ENCODE measurements at regions not wholly inside any gene's neighbourhood (a gene's known extent, or its start where the extent isn't known, plus 50 kb on each side); places are given as distances from the start of the nearest gene placed in this dataset.

DNA sequence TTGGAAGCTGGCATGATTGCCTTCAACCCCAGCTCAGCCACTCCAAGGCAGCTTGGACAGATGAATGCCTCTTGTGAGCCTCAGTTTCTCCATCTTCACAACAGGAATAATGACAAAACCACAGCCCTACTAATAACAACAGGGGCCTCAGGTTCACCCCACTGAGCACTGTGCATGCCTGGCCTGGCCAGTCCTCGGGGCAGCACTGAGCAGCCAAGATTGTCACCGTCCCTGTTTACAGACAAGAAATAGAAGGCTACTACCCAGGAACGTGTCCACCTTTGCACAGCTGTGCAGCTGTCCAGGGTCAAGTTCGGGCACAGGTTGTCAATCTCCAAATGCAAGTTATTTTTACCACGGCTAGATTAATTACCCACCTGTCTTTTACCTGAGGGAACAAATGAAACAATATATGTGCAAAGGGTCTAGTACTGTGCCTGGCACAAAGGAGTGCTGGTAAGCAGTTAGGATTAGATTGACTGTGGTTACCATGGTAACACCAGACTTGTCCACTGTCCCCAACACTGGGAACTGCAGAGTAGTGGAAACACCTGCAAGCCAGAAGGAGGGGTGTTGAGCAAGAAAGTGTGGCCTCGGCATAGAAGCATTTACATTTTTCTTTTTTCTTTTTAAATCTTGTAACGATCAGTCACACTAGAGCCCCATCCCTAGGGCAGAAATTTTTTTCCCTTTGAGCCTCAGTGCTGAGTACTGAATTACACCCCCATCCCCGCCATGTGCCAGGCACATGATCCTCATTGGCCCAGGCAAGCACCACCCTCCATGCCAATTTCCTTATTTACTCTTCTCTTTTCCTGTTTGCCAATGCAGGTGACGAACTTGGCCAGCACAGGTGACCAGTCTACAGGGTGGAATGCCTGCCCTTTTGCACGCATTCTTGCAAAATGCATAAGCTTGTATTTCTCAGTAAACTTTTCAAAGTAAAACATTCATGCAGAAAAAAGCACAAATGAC, 66.3 kb upstream of the SLC6A6 start:
- DNase-seq (ENCODE audit: low spot score), result no peak

DNA sequence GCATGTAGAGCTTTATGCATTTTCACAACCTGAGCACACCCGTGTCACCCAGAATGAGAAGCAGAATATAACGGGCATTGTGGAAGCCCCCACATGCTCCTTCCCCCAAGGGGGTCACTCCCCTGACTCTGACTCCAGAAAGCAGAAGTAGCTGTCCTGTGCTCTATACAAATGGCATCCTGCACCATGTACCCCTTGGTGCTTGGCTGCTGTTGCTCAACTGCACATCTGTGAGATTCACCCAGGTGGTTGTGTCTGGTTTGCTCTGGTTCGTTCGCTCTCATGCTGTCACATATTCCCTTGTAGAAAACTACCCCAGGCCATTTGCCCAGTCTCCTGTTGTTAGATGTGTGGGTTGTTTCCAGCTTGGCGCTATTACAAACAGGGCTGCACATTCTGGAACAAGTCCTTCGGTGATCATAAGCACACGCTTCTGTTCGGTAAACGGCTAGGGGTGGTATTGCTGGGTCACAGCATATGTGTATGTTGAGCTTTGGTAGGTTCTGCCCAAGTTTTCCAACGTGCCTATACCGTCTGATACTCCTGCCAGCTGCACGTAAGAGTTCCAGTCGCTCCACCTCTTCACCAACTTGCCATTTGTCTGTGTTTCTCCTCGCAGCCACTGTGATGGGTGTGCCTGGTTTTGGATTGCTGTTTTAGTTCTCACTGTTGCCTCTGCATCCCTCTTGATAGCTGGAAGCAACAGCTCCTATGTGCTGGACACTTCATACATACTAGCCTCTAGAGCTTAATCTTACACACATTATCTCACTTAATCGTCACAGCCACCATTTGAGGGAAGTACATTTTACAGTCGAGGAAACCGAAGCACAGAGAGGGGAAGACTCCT, 65.4 kb upstream of the SLC6A6 start:
- DNase-seq (ENCODE audit: low spot score), result no peak

DNA sequence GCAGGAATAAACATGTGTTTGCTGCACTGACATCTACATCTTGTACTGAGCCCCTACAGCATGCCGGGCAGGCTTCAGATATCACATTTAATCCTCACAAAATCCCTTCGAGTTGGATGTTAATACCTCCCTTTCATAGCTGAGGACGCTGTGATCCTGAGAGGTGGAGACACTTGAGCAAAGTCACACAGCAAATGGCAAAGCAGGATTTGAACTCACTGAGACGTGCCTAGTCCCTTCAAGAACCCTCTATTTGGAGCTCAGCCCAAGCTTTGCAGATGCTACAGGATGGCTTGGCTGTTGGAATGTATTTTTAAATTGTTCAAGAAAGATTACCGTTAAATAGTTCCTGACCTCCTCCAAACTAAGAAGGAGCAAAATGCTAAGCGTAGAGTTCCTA, 64.6 kb upstream of the SLC6A6 start:
- DNase-seq (ENCODE audit: low spot score), result no peak

DNA sequence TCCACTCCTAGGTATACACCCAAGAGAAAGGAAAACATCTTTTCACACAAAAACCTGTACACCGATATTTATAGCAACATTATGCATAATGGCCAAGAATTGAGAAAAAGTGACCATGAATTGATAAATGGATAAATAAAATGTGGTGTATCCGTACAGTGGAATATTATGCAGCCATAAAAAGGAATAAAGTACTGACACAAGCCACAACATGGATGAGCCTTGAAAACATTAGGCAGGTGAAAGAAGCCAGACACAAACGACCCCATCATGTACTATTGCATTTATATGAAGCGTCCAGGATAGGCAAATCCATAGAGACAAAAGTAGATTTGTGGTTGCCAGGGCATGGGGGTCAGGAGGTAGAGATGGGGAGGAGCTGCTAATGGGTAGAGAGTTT, 64.2 kb upstream of the SLC6A6 start:
- no peak for DNase-seq (ENCODE audit: low spot score)

DNA sequence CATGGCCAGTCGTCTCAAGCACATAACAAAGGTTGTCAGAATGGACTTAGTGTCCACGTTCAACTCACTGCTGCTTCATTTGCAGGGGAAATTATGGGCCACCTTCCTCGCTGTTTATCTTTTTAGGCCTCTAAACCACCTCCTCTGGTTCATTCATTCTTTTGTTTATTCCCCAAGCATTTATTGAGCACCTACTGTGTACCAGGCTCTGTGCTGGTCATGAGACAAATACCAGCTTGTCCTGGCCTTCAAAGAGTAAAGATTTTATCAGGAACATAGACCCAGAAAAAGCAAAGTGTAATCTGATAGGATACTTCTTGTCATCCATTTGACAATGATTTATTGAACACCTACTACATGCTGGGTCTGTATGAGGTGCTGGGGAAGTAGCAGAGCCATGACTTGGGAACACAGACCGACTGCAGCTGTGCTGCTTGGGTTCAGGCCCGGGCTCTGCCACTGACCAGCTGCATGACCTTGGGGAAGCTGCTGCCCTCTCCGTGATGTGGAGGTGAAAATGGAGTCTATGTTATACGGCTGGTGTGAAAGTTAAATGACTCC, 63.4 kb upstream of the SLC6A6 start:
- DNase-seq (ENCODE audit: low spot score), result no peak

DNA sequence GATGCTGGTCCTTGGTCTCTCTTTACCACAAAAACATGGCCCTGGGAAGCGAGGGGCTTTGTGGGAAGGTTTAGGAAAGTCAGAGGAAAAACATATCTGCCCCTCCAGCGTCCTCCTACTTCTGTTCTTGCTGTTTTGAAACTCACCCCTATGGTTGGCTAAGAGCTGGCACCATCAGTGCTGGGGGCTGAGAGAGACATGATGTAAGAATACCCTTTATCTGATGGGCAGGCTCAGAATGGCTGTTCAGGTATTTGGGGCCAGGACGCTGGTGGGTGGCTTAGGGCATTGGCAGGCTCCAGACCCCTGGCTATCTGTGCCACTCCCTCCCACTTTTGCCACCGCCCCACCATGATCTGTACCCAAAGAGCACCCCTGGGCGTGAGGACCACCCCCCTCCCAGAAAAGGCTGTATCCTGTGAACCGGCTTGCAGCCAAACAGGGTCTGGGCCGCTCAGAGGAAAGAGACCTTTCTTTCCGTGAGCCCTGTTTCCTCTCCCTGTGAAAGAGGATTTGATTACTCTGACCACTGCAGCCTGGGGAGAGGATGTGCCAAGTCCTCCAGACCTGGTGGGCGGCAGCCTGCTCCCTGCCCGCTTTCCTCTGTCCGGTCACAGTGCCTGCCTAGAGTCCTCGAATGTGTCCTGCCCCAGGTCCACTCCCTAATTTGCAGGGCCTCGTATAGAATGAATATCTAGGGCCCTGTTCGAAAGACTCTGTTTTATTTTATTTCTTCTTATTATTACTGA, 61.3 kb upstream of the SLC6A6 start:
- no peak for DNase-seq (ENCODE audit: low spot score)

DNA sequence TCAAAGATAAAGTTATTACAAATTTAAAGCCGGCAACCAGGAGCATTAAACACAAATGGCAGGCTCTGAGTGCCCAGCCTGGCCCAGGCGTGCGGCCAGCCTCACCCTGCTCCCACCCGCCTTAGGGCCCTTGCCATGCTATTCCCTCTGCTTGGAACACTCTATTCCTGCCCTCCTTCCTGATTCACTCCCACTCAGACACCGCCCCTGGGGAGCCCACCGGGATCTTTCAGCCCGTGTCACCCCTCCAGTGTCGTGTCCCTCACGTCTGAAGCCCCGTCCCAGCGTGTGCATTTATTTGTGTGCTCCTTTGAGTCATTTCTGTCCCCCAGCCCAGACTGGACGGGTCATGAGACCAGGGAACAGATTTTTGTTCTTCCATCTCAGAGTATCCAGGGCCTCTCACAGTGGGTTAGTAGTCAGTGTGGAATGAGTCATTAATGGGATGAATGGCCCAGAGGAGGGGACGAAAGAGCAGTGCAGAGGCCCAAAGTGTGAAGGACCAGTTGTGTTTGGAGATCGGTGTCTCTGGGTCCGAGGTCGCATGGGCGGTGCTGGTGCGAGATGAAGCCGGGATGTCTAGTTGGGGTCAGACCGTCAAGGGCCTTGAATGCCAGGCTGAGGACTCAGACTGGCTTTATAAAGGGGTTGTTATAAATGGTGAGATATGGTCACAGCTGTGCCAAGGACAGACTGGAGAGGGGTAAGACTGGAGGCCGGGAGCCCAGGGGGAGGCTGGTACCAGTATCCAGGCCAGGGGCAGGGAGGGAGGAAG, 58.9 kb upstream of the SLC6A6 start:
- no peak for DNase-seq (ENCODE audit: low spot score)

DNA sequence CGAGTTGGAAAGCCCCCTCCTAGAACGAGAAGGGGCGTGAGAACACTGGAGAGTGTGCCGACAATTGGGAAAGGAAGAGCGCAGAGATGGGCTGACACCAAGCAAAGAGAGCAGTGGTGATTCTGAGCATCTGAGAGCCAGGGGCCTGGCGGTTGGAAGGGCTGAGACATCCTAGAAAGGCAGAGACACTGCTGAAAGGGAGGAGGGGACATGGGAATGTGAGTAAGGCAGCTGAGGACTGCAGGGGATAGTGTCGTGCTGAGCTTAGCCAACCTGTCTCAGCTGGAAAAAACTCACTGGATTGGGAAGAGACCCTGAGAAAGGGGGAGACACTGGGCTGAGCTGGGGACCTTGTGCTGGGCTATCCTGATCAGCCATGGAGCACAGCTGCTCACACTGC, 58.1 kb upstream of the SLC6A6 start:
- DNase-seq (ENCODE audit: low spot score), result no peak

DNA sequence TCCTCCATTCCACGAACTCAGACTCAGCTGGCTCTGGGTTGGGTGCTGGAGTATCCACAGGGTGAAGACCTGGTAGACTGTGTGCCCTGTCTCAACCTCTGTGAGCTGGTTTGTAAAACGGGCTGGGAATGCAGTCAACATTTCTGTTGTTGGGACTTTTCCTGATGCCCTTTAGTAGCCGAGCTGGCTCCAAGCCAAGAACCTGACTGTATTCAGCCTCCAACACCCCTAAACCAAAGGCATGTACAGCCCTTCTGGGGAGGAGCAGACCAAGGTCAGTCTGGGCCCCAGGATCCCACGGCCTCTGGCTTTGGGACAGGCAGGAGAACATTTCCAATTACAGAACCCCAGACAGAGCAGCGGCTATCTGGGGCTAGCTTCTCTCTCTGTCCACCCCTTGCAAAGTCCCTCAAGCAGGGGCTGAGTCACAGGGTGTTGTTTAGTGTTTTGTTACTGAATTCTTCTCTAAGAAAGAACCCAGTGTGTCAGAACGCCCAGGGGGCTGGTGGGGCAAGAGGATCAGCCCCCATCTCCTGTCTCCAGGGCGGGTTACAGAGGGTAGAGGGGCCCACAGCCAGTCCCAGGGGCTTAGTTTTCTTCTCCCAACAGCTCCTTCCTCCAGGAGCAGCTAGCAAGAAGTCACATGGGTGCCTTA, 56.8 kb upstream of the SLC6A6 start:
- DNase-seq (ENCODE audit: low spot score), result no peak

DNA sequence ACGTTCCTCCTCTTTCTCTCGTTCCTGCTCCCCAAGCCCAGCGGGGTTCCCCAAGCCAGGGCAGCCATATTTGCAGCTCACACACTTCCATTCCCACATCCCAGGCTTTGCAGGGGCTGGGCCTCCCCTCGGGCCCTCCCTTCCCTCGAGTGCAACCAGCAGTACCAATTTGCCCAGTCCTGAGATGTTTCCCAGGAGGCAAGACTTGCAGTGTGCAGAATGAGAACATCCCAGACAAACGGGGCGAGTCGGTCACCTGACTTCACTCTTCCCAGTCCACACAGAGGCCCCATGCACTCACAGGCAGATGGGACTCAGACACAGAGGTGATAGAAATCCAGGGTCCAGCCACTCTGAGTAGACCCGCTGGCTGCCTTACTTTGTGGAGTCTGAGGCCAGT, 56.2 kb upstream of the SLC6A6 start:
- no peak for DNase-seq (ENCODE audit: low spot score)

DNA sequence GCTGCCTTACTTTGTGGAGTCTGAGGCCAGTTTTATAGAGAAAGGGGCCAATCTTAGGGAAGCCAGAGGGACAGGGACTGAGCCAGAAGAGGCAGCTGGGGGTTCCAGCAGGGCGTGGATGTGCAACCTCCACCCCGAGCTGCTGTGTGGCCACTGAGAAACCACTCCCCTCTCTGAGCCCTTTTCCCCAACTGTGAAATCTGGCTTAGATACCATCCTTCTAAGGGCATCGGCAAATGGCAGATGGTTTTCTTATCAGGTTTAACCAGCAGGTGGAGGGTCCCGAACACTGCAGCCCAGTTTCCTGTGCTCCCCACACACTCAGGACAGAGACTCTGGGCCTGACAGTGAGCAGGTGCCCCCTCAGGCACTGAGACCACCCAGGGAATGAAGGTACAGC, 55.8 kb upstream of the SLC6A6 start:
- DNase-seq (ENCODE audit: low spot score), result no peak

DNA sequence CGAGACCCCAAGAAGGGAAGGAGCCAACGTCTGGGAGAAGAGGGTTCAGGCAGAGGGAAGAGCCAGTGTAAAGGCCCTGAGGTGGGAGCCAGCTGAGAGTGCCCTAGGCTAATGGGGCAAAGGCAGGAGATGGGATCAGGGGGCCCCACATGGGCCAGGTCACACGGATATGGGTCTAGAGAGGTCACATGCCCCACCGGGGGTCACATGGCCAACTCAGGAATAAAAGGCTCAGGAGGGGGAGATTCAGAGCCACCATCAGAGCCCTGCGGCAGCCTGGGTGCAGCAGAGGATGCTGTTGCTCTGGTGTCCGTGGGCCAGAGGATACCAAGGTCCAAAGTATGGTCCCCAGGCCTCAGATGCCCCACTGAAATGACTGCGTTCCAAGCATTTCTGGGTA, 55.3 kb upstream of the SLC6A6 start:
- no peak for DNase-seq (ENCODE audit: low spot score)

DNA sequence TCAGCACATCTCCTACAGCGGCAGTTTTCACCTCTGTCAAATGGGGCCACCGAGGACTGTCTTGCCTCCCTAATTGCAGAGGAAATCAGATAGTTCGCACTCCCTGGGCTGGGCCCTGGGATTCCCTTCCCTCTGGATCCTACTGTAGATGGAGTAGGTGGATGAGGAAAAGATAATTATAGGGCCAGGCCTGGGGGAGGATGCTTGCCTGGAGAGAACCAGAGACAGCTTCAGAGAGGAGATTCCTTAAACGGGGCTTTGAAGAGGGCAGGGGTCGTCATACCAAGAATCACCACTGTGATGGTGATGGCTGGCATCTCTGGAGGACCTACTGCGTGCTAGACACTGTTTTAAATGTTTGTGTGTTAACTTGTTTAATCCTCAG, 50.8 kb upstream of the SLC6A6 start:
- DNase-seq (ENCODE audit: low spot score), result no peak

DNA sequence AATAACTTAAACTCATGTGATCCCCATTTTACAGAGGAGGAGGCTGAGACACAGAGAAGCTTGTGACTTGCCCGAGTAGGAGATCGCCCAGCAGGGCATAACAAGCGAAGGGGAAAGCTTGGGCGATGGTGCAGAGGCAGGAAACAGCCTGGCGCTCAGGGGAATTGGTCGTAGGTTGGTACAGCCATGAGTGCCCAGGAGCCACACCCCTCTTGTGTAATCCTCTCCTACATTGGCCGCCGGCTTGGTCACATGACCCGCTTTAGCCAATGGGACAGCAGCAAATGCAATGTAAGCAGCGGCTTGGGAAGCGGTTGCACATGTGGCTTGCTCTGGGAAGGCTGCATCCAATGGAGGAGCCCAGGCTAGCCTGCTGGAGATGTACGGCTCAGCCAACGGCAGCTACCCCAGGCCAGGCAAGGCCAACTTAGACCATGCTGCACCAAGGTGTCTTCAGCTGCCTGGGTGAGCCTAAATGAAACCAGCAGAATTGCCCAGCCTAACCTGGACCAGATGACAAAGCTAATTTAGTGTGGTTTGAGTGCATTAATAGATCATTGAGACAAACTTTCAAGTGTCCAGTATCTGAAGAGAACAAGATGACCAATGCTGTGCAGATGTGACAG, 50.3 kb upstream of the SLC6A6 start:
- no peak for DNase-seq (ENCODE audit: low spot score)
